ENCODE measurements at regions not wholly inside any gene's neighbourhood (a gene's known extent, or its start where the extent isn't known, plus 50 kb on each side); places are given as distances from the start of the nearest gene placed in this dataset.

DNA sequence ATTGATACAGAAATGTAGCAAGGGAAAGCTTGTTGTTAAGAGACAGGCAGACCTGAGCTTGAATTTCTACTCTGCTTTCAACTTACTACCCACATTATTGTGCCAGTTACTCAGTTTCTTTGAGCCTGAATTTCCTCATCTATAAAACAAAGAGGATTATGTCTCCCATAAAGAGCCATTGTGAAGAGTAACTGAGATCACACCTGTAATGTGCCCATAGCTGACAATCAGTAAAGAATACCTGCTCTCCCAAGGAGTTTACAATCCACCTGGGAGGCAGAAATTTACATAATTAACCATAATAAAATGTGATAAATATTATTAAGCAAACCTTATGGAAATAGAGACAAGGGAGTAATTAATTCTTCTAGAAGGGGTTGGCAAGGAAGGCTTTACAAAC is 204.9 kb downstream of the EPM2A start:
- TF ChIP-seq EZH2 (IDR thresholded peaks at IDR 0.05) (no peak), POLR2AphosphoS5 (IDR thresholded peaks at IDR 0.05; ENCODE audit: borderline replicate concordance, low read depth, low read length) (no peak)

Measured in SK-N-MC (cell line).